ENCODE measurements at regions not wholly inside any gene's neighbourhood (a gene's known extent, or its start where the extent isn't known, plus 50 kb on each side); places are given as distances from the start of the nearest gene placed in this dataset.

DNA sequence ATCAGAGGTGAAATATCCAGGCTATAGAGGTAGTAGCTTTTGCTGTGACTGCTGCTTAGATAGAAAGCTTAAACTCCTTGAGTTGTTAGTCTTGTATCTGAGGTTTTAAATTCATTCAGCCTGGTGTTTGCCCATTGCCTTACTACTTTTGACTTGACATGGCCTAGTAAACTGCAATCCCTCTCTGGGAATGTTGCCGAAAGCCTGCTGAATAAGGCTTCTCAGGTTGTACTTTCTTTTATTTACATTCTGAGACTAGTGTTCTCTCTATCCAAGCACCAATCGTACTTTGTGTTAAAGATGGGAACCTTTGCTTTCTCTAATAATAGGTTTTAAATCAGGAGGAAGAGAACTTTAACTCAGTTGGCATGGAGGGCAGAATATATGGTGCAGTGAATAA lies 357.6 kb upstream of the CWC22 start:
- DNase-seq (ENCODE audit: low spot score): no peak

DNA sequence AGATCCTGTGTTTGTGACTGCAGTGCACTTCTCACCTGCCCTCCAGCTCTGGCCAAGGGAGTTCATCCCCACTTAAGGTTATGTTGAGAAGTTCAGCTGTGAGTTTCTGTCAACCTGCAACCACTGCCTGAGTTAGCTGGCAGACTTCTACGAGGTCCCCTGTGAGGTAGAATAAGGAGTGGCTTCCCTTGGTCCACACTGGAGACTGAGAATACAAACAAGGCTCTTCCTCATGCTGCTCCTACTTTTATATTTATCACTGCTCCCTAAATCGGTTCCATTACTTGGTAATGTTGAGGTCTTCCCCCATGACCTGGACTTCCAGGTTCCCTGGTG lies 353.2 kb upstream of the CWC22 start:
- no peak for DNase-seq (ENCODE audit: low spot score)

DNA sequence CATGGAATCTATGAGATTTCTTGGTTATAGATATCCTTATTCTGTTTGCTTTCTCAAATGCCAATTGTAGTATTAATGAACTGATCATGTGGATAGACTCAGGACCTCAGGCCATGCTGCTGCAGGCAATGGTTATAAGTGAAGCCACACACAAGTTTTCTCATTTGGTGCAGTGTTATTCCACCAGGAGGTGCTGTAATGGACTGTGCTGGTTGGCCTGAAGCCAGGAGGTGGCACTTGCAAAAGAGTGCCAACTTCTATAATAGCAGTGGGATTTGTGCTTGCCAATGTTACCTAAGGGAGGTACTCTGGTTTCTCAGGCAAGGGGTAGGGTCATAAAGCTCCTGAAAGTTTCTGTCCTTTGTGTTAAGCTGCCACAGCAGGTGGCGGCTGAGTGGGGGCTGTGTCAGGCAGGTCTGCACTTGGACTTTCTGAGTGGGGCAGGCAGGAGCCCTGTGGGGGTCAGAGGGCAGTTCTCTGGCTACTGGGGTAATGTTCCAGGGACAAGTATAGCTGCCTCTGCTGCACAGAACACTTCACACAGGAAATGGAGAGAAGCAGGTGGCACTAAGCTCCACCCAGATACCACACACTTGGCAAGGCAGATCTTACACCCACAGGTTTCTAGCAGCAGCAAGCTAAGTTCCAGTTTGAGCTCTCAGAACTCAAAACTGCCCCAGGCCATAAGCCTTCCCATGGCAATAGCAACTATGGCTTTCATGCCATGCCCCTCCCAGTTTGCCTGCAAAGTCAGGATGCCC lies 352.6 kb upstream of the CWC22 start:
- no peak for DNase-seq (ENCODE audit: low spot score)

DNA sequence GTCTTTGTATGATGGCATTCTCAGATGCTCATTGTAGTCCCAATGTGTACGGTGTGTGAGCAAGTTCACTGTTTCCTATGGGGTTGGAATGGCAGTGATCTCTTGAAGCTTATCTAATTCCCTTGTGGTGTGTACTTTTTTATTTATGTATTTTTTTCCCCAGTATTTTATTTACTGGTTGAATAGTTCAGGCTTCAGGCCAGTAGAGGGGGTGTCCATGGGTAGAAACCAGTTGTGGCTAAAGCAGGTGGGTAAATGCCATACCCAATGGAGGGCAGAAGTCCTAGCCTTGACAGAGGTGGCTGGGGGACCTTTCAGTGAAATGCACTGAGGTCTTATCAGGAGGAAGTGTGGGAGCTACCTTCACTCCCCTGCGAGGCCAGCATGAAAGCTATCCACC lies 351.4 kb upstream of the CWC22 start:
- no peak for DNase-seq (ENCODE audit: low spot score)

DNA sequence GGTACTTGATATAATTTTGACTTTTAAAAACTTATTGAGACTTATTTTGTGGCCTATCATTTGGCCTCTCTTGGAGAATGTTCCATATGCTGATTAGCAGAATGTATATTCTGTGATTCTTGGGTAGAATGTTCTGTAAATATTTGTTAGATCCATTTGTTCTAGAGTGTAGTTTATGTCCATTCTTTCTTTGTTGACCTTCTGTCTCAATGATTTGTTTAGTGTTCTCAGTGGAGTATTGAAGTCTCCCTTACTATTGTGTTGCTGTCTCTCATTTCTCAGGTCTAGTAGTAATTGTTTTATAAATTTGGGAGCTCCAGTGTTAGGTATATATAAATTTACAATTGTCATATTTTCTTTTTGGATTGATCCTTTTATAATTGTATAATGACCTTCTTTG lies 349.6 kb upstream of the CWC22 start:
- DNase-seq (ENCODE audit: low spot score): no peak

DNA sequence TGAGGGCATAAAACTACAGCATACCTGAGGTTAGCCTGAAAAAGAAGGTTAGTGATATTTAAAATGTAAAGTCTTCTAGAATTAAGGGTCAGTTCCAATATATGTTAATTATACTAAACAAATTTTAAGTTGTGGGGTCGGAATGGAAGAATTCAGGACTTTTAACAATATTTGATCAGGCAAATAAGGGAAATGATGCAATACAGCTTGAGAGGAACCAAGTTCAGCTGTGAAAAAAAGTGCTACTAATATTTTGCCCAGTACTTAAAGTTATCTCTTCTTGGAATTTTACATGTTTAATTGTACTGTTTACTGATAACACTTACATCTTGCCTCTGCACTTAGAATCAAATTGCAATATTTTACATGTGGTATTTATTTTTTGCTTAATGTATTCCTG lies 345.5 kb upstream of the CWC22 start:
- no peak for DNase-seq (ENCODE audit: low spot score)

DNA sequence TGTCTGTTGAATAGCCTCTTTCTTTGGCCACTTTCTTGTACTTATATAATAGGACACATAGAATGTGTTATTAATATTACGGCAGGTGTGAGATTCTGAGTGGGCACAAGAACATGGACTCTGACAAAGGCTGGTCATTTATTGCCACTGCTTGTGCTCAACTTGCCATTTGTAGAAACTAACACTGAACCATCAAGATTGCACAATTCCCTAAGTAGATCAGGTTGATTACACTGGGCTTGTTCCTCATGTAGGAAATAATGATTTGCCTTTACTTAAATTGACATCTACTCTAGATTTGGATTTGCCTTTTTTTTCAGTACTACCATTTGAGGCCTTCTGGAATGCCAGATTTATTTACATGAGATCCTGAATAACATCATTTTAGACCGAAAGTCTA lies 342.7 kb upstream of the CWC22 start:
- DNase-seq (ENCODE audit: low spot score): no peak

DNA sequence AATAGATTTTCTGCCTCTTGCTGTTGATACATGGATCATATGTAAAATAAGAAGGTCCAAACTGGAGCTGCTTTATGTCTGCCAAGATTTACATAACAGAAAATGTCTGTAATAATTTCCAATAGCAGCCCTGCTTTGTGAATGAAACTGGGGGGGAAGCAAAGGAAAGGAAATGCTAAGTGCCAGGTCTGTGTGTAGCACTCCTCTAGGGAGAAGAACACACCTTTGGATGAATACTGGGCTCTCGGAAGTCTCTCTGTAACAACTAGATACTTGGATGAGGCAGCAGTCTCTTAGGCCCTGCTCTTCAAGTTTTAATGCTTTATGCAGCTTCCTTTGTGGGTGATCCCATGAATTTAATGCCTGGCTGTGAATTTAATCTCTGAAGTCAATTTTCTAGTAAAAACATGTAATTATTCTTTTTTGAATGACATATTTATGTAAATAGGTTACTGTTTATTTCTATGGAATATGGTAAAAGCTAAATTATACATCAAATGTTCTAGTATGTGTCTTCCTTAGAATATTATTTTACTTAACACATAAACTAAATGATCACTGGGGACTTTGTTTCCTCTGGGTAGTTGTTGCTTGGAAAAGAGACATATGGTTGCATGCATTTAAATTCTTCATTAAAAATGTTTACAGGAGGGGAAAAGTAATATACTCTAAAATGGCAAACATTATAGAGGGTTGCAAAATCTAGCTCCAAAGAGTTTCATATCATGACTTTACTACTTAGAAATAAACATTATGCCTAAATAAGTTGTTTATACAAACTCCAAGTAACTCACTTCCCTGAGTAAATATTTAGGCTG lies 336.6 kb upstream of the CWC22 start:
- no peak for DNase-seq (ENCODE audit: low spot score)

DNA sequence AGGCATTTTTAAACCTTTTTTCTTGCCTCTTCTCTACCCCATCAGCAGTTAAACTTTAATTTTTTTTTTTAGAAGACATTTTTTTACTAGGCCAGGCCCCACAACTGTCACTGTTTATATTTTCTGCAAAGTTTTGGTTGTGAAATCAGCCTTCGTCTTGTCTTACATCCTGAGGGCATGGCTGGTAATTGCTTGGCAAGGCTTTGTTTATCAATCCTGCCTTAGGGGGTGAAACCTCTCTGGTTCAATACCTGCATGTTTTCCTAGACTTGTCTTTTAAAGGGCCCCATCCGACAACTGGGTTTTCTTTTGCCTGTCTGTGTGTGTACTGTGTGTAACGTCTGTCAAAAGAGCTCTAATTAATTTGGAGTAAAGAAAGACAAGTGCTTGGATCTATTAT lies 330.0 kb upstream of the CWC22 start:
- DNase-seq (ENCODE audit: low spot score): no peak

DNA sequence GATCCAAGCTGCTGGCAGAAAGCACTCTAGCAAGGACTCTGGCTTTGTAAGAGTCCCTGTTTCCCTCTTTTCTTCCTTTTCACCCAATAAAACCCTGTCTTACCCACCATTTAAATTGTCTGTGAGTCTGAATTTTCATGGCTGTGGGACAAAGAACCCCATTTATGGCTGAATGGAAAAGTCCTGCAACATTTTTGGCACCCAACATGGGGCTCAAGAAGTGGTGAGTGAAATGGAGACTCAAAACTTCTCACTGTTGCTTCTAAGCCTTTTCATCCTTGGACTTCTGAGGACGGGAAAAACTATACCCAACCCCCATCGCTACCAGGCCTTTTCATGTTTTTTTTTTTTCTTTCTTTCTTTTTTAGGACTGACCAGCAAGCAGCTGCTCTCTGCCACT lies 329.5 kb upstream of the CWC22 start:
- DNase-seq (ENCODE audit: low spot score): no peak

DNA sequence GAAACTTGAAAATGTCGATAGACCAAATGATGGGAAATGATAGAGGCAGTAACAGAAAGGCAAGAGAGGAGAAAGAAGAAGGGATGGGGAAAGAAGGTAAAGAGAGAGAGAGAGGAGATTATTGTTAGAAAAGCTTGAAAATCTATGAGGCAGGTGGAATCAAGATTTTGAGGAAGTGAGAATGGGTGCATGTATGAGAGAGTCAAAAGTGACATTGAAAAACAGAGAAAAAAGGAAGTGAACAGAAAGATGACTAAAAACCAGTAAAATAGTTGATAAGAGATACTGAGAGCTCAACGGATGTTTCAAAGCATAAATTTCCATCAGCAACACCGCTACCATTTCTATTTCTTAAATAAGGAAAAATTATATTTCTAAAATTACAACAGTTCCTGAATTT lies 327.4 kb upstream of the CWC22 start:
- DNase-seq (ENCODE audit: low spot score): no peak

DNA sequence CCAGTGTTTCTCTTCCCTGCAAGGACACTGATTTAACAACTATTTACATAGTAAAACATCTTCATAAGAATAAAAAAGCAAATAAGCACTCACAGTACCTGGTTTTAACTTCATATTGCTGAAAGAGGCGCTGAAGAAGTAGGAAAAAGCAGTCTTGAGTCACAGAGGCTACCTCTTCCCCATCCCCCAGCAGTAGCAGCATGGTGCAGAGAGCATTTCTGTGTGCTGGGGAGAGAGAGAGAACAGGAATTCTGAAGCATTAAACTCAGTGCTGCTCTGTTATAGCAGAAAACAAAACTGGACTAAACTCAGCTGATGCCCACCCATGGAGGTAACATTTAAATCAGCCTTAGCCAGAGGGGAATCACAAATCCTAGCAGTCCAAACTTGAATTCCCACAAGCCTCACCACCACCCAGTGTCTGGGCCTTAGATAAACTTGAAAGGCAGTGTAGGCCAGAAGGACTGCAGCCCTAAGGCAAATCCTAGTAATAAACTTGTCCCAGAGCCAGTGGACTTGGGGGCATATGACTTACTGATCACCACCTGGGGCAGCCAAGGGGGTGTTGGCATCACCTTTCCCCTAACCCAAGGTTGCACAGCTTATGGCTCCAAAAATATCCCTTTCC lies 321.8 kb upstream of the CWC22 start:
- DNase-seq (ENCODE audit: low spot score): no peak

DNA sequence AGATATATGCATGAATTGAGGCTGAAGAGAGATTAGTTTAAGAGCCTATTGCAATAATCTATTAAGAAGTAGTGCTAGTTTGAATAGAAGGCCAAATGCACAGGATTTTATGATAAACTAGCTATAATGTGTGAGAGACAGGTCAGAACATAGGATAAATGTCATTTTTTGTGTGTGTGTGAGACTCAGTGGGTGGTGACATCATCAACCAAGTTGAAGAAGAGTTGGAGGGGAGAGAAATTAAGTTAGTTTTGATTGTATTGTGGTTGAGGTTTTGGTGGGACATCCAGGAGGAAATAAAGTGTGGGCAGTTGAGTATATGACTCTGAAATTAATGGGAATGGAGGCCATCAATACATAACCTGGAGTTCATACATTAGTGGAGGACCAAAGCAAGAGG lies 320.1 kb upstream of the CWC22 start:
- DNase-seq (ENCODE audit: low spot score): no peak

DNA sequence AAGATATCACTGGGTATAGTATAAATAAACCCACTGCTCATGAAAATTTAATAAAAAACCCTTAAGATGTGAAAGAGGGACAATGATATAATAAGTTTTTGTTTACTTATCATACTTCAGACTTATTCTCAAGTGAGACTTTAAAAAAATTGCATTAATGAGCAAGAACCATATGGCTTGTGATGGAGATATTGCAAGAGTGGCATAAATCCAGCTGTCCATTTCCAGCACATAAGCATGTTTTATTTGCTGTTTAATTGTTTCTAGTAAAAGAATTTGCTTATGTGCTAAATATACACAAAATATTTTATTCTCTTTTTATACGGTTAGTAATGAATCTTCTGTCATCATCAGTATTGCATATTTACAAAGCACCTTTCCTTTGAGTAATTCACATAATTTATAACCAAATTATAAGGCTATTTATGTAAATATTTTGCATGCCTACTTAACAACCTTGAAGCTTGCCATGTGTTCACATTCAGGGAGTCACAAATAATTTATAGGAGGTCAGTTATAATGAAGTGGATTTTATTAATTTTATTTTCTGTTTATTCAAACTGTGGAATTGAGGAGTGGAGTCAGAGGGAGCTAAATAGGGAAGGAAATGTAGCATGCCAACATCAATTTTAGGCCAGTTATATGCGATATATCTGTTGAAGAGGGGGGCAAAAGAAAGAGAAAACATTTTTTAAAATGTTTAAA lies 318.5 kb upstream of the CWC22 start:
- DNase-seq (ENCODE audit: low spot score): no peak

DNA sequence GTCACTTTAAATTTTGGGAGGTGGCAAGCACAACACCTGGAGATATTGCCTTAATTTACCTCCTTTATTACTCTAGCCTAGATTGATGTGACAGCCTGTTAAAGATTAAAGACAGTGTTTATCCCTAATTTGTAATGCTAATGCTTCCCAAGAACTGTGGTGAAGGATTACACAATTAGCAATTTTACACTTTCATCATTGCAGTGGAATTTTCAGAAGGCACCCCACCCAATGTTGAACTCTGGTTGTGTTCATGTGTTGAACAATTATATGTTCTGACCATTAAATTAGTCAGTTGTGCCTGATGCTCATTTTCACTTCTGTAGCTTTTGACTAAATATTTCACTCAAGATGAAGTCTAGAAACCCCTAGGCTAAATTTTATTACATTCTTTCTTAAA lies 317.1 kb upstream of the CWC22 start:
- DNase-seq (ENCODE audit: low spot score): no peak

DNA sequence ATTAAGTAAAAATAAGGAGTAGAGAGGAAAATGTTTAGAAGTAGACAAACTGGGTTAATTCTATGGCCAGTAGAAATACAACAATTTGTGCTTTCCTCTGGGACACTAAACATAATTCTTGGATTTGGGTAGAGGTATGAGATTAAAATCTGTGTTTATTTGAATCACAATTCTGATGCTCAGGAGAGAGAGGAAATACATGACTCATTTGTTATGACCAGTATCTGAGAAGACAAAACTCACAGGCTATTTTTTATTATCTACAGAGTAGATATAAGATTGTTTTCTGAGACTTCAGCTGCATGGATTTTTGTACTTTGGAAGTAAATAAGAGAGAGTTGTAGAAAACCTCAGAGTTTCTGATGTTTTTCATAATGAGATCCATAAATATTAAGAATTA lies 315.7 kb upstream of the CWC22 start:
- DNase-seq (ENCODE audit: low spot score): no peak

DNA sequence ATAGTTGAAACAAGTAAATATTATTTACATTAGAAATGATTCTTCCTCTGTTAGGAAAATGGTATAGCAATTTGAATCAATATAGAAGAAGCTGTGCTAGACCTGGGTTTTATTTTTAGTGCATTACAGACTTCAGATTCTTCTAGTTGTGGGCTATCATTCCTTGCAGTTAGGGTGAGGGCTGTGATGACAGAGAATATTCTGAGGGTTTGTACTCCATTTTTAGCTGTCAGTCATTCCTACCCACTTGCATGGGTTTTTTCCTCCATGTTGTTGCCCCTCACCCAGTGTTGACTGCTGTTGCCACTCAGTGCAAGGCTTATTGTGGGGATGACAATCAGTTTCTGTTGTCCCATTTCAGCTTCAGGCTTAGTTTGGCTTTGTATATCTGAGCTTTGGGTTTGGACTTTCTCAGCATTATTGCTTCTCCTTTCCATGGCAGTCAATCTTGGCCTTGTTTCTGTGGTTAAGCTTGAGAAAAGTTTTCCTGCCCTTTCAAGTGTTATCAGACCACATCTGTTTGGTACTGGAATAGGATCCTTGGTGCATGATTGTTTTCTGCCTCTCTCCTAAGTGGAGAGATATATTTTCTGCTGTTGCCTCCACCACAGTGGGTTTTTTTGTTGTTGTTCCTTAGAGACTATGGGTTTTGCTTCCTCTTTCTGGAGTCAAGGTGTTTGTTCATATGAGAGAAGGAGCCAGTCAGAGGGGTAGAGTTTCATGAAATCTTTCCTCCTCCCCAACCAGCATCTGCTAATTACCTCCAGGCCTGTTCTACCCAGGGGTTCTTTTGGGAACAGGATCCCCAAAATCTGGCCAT lies 312.7 kb upstream of the CWC22 start:
- DNase-seq (ENCODE audit: low spot score): no peak

DNA sequence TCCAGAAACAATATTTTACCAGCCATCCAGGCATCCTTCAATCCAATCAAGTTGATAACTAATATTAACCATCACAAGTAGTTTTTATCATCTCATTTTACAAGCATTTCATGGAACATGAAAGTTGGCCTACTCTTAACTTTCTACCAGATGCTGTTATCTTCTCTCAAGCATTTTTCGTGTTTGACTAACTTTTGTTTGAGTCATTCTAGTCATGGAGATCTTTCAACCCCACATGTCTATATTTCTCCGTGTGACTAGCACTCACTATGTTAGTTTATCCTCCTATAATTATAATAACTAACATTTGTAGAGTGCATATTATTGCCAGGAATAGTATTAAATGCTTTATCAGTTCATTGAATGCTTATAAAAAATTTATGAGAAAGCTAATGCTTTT lies 307.0 kb upstream of the CWC22 start:
- no peak for DNase-seq (ENCODE audit: low spot score)

DNA sequence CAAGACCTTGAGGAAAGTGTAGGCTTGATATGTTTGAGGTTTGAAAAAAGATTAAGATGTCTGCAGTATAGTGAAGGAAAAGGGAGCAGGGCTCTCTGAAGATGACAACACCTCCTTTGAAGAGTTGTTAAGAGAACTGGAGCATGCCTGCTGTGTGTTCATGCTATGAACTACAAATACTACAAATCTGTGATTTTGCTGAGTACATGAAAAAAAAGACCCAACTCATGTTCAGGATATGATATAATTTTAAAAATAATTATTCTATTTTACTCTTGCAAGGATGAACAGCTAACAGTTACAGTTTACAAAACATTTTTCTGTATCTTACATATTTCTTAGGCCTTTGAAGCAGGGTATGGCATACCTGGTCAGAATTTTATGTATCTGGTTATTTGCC lies 305.4 kb upstream of the CWC22 start:
- DNase-seq (ENCODE audit: low spot score): no peak

DNA sequence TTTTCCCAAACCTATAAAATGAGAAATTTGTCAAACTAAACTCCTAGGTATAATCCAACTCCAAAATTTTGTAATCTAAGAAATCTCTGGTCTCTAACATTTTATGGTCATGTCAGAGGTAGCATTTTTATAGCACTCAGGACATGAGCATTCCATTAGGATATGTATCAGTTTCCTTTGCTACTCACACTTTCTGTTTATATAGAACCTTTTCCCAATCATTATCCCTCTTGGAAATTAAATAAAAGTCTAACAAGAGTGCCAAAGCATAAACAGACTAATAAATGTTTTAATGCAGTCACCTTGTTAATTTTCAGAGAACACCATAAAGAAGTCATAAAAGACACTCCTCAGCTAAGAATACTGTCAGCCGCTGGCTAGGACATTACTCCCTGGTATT lies 300.0 kb upstream of the CWC22 start:
- no peak for DNase-seq (ENCODE audit: low spot score)

DNA sequence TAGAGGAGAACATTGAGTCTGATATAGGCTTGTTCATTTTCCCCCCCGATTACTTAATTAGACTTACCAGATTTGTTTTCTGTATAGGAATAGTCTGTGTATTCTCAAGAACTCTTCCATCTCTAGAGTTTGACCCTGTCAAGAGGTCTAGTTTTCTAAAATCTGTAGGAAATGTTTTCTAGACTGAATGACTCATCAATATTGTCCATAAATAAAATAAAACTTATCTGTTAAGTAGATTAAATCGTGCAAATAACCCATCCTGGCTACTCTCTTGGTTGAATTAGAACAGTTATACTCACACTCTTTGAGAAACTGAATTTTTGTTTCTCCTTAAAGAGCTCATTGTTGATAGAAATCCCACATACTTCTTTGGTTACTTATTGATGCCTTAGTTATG lies 299.2 kb upstream of the CWC22 start:
- no peak for DNase-seq (ENCODE audit: low spot score)
